PC-3 (cell line): ENCODE measurements at regions not wholly inside any gene's neighbourhood (a gene's known extent, or its start where the extent isn't known, plus 50 kb on each side); places are given as distances from the start of the nearest gene placed in this dataset.

Experiments used
- CTCF ChIP-seq: fragments of 300-600 bp; sonication (generic); conservative IDR thresholded peaks from 2 replicates; pipeline ENCODE4 v1.5.1; 2017; ENCODE audit warnings: antibody characterized with exemption, low read depth, mild to moderate bottlenecking, low read length
- EZH2 ChIP-seq: fragments of 300-600 bp; sonication (generic); IDR thresholded peaks from one replicate; pipeline ENCODE4 v1.6.1; 2017; ENCODE audit warnings: antibody characterized with exemption, mild to moderate bottlenecking, low read length; ENCODE audit not compliant: unreplicated experiment
- EZH2phosphoT487 ChIP-seq: fragments of 300-600 bp; sonication (generic); IDR thresholded peaks from 2 replicates; pipeline ENCODE4 v1.6.1; 2018; ENCODE audit warnings: mild to moderate bottlenecking, antibody characterized with exemption, low read length, borderline replicate concordance

DNA sequence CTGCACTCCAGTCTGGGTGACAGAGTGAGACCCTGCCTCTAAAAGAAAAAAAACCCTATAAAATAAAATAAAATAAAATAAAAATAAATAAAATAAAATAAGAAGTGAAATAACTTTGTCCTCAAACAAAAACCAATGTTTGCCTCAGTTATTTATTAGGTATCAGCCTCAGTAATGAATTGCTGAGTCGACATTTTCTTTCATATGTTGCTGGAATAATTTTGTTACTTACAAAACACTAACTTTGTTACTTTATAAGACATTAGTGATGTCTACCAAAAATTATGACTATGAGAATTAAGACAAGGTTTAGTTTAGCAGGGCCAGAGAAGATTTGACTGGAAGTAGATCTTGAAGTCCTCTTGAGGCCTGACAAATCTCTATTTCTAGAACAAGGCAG is 2074.5 kb upstream of the PCDH20 start:
- TF ChIP-seq EZH2 = no peak
- TF ChIP-seq CTCF = no peak
- TF ChIP-seq EZH2phosphoT487 = no peak
